A549 (cell line): ENCODE measurements at regions not wholly inside any gene's neighbourhood (a gene's known extent, or its start where the extent isn't known, plus 50 kb on each side); places are given as distances from the start of the nearest gene placed in this dataset.

Experiments used
- ATAC-seq, 2 experiments: fragments of 200-7000 bp in 1 of 2; fragments of >200 bp in 1 of 2; cut with Nextera tagmentation in 1 of 2; cut with Tn5 transposase in 1 of 2; 3 replicates each; pipeline versions ENCODE4 v1.8.0 to v1.9.1; 2018 to 2020; ENCODE audit warnings: mild to moderate bottlenecking in 1 of 2, moderate library complexity in 1 of 2
- CTCF ChIA-PET: fragments of 300-600 bp; sonication (Branson Sonifier 250); formaldehyde crosslinking; extraction: SDS; loops from one replicate; lab custom pipeline; 2021; ENCODE audit warnings: antibody characterized with exemption, inconsistent platforms; lab: Yijun Ruan, JAX
- POLR2A ChIA-PET: fragments of 350-600 bp; formaldehyde crosslinking; extraction: SDS; loops from one replicate; lab custom pipeline; 2021; ENCODE audit warnings: antibody characterized with exemption, inconsistent platforms; lab: Yijun Ruan, JAX
- DNase-seq, 2 experiments: peaks; one replicate each; pipeline versions ENCODE4 v3.0.0 to v3.0.0-alpha.2; 2011 to 2016; ENCODE audit warnings: low read depth in 1 of 2, low spot score in 1 of 2
- FAIRE-seq: peaks from 2 replicates; lab custom pipeline; 2011; peaks lifted over from hg19 to GRCh38; lab: Jason Lieb, UNC
- H3K27ac ChIP-seq, 2 experiments: fragments of >200 bp; sonication (Bioruptor Twin); formaldehyde crosslinking; 3 replicates each; pipeline ENCODE4 v1.5.1; 2016 to 2017
- H3K4me1 ChIP-seq: fragments of >200 bp; sonication (Bioruptor Twin); formaldehyde crosslinking; 3 replicates; pipeline ENCODE4 v1.6.1; 2016
- H3K4me2 ChIP-seq: fragments of >200 bp; sonication (Bioruptor Twin); formaldehyde crosslinking; 3 replicates; pipeline ENCODE4 v1.6.1; 2016
- H3K4me3 ChIP-seq: fragments of >200 bp; sonication (Bioruptor Twin); formaldehyde crosslinking; 3 replicates; pipeline ENCODE4 v1.5.1; 2016
- H3K9me3 ChIP-seq: fragments of >200 bp; sonication (Bioruptor Twin); formaldehyde crosslinking; 3 replicates; pipeline ENCODE4 v1.6.1; 2016
- BHLHE40 ChIP-seq: IDR thresholded peaks from 2 replicates; pipeline ENCODE4 v1.6.1; 2012; ENCODE audit warnings: low read depth, low read length, inconsistent platforms
- CBX2 ChIP-seq: fragments of 200-600 bp; sonication (generic); IDR thresholded peaks from 2 replicates; pipeline ENCODE4 v1.6.1; 2016; ENCODE audit warnings: low read depth, mild to moderate bottlenecking, borderline replicate concordance
- CHD2 ChIP-seq: fragments of 150-350 bp; IDR thresholded peaks from 2 replicates; pipeline ENCODE4 v1.6.1; 2014; ENCODE audit warnings: low read length; ENCODE audit not compliant: partially characterized antibody
- EP300 ChIP-seq, 2 experiments: fragments of >200 bp; sonication (Bioruptor Twin); formaldehyde crosslinking; IDR thresholded peaks; 2 replicates in 1 of 2; 3 replicates in 1 of 2; pipeline ENCODE4 v1.6.1; 2016 to 2017
- FOSL2 ChIP-seq, 2 experiments: fragments of 450-650 bp in 1 of 2; fragments of >200 bp in 1 of 2; sonication (Bioruptor Twin) in 1 of 2; formaldehyde crosslinking; IDR thresholded peaks; 2 replicates each; pipeline versions ENCODE4 v1.5.0 to v1.6.1; 2016 to 2020; ENCODE audit warnings: mild to moderate bottlenecking in 1 of 2, moderate library complexity in 1 of 2
- HDAC2 ChIP-seq: fragments of 200-600 bp; sonication (generic); IDR thresholded peaks from 2 replicates; pipeline ENCODE4 v1.6.1; 2016
- JUNB ChIP-seq: fragments of >200 bp; sonication (Bioruptor Twin); formaldehyde crosslinking; IDR thresholded peaks from 2 replicates; pipeline ENCODE4 v1.6.1; 2016
- KDM5A ChIP-seq: fragments of 200-600 bp; sonication (generic); IDR thresholded peaks from 2 replicates; pipeline ENCODE4 v1.6.1; 2016; ENCODE audit warnings: antibody characterized with exemption, mild to moderate bottlenecking
- POLR2AphosphoS2 ChIP-seq: conservative IDR thresholded peaks from 2 replicates; pipeline ENCODE4 v1.6.1; 2012; ENCODE audit warnings: low read length, improper control_type of control experiment, inconsistent platforms
- RAD21 ChIP-seq, 2 experiments: fragments of >200 bp in 1 of 2; sonication (Bioruptor Twin) in 1 of 2; formaldehyde crosslinking in 1 of 2; IDR thresholded peaks in 1 of 2; conservative IDR thresholded peaks in 1 of 2; 2 replicates in 1 of 2; 3 replicates in 1 of 2; pipeline ENCODE4 v1.6.1; 2012 to 2018; ENCODE audit warnings: inconsistent platforms in 1 of 2
- RNF2 ChIP-seq: fragments of 200-600 bp; sonication (generic); IDR thresholded peaks from 2 replicates; pipeline ENCODE4 v1.6.1; 2016; ENCODE audit warnings: low read depth, mild to moderate bottlenecking, antibody characterized with exemption, moderate library complexity, borderline replicate concordance
- SREBF2 ChIP-seq: fragments of 450-650 bp; IDR thresholded peaks from 2 replicates; pipeline ENCODE4 v1.6.1; 2014; ENCODE audit warnings: mild to moderate bottlenecking, moderate library complexity
- WGBS: methylation state at CpG from one replicate; pipeline ENCODE4 v1.1.6; 2017; ENCODE audit errors: missing lambda C conversion rate; 5-methylcytosine and 5-hydroxymethylcytosine counted together
- TF ChIP-seq, protein P1 (sequence below): fragments of 250-450 bp; sonication (Bioruptor Pico); IDR thresholded peaks from 2 replicates; pipeline ENCODE4 v1.5.0; 2021; ENCODE audit warnings: mild to moderate bottlenecking, moderate library complexity, borderline replicate concordance
- TF ChIP-seq, protein P2 (sequence below): fragments of >200 bp; sonication (Bioruptor Twin); formaldehyde crosslinking; IDR thresholded peaks from 3 replicates; pipeline ENCODE4 v1.5.1; 2016
- TF ChIP-seq, protein P3 (sequence below): fragments of 250-450 bp; sonication (Bioruptor Pico); IDR thresholded peaks from 2 replicates; pipeline ENCODE4 v1.5.0; 2020; ENCODE audit warnings: low read depth, mild to moderate bottlenecking, moderate library complexity

DNA sequence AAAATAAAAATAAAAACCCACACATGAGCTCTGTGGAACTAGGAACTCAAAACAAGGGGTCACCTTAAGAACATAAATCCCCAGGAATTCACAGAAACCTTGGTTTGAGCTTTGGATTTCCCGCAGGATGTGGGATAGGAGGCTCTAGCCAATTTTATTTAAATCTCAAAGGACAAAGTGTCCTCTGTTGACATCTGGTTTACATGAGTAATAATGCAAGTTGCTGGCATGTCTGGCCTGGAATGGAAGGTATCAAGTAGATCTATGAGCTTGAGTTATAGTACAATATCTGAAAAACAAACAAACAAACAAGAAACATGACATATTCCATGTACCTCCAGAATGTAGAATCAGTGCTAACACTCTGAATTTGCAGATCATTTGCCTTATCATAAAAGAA, 94.2 kb upstream of the SLIT3 start:
- ChIA-PET CTCF (interaction anchor here (1.4 kb wide), 1 partner anchor 39 kb away, joined by 3 read pairs; no protein-coding TSS in a partner anchor), POLR2A (no interaction called here)
- ATAC-seq (no peak), FAIRE-seq (no peak), DNase-seq (no peak)
- Histone ChIP-seq H3K4me3 (no peak overlapping the region), H3K4me2 (no peak overlapping the region), H3K27ac (no peak overlapping the region), H3K9me3 (peaks cover 14% of the 10 kb centered on the region; the same call in 2 of the 3 replicates), H3K4me1 (no peaks in the 10 kb centered on the region)
- TF ChIP-seq, protein P1, sequence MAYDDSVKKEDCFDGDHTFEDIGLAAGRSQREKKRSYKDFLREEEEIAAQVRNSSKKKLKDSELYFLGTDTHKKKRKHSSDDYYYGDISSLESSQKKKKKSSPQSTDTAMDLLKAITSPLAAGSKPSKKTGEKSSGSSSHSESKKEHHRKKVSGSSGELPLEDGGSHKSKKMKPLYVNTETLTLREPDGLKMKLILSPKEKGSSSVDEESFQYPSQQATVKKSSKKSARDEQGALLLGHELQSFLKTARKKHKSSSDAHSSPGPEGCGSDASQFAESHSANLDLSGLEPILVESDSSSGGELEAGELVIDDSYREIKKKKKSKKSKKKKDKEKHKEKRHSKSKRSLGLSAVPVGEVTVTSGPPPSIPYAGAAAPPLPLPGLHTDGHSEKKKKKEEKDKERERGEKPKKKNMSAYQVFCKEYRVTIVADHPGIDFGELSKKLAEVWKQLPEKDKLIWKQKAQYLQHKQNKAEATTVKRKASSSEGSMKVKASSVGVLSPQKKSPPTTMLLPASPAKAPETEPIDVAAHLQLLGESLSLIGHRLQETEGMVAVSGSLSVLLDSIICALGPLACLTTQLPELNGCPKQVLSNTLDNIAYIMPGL = no peak
- WGBS = 85% methylated on average over 1 of the region's 1 CpG

DNA sequence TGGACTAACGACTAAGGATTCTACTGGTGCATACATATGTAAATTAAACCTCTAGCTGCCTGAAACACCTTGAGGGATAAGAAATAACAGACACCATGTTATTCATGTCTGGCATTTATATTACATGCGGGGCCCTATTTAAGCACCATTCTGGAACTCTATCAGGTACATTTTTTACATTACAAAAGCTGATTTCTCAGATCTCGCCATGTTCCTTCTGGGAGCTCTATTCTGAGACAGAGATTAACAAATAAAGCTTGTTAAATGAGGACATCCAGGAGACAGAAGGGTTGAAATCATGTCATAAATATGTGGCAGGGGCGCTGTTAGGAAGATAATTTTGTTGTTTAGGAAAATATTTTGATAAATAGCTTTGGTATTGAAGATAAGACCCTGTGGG, 93.4 kb upstream of the SLIT3 start:
- Histone ChIP-seq H3K4me3 (no peak overlapping the region), H3K9me3 (peaks cover 13% of the 10 kb centered on the region; the same call in 2 of the 3 replicates), H3K4me1 (no peaks in the 10 kb centered on the region), H3K4me2 (no peak overlapping the region), H3K27ac (no peak overlapping the region)
- 79% methylated on average over 4 of the region's 4 CpGs for WGBS
- FAIRE-seq (no peak), ATAC-seq (no peak), DNase-seq (no peak)
- POLR2A ChIA-PET = no interaction called here
- TF ChIP-seq, protein P2, sequence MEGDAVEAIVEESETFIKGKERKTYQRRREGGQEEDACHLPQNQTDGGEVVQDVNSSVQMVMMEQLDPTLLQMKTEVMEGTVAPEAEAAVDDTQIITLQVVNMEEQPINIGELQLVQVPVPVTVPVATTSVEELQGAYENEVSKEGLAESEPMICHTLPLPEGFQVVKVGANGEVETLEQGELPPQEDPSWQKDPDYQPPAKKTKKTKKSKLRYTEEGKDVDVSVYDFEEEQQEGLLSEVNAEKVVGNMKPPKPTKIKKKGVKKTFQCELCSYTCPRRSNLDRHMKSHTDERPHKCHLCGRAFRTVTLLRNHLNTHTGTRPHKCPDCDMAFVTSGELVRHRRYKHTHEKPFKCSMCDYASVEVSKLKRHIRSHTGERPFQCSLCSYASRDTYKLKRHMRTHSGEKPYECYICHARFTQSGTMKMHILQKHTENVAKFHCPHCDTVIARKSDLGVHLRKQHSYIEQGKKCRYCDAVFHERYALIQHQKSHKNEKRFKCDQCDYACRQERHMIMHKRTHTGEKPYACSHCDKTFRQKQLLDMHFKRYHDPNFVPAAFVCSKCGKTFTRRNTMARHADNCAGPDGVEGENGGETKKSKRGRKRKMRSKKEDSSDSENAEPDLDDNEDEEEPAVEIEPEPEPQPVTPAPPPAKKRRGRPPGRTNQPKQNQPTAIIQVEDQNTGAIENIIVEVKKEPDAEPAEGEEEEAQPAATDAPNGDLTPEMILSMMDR = no peak
- TF ChIP-seq JUNB = no peak
- no peak for TF ChIP-seq POLR2AphosphoS2
- TF ChIP-seq RNF2 = no peak
- TF ChIP-seq BHLHE40 = no peak
- TF ChIP-seq HDAC2 = no peak
- CTCF ChIA-PET = interaction anchor here (1.4 kb wide), 1 partner anchor 40 kb away, joined by 3 read pairs; no protein-coding TSS in a partner anchor

DNA sequence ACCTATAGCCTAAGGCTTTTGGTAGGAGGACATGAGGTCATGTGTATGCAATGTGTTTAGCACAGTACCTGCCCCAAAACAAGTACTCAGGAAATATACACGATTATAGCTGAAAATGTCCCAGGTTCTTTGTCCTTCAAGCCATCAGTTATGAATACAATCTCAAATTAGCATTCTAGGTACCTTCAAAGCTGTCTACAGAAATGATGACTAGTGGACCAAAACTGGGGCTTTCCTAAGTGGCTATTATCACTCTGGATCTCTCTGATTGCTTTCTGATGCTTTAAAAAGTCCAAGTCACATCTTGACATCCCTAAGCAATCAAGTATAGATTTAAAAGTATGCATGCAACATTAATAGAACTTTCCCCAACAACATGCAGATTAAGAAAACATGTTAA, 93.0 kb upstream of the SLIT3 start:
- no peak for ATAC-seq
- H3K4me2 ChIP-seq = no peak overlapping the region
- no peaks in the 10 kb centered on the region for H3K4me1 ChIP-seq
- no peak overlapping the region for H3K27ac ChIP-seq
- ChIA-PET CTCF (interaction anchor here (0.9 to 1.4 kb wide), 2 partner anchors 10 to 40 kb away, joined by 3 read pairs; no protein-coding TSS in a partner anchor), POLR2A (no interaction called here)
- FAIRE-seq = no peak
- no peak overlapping the region for H3K4me3 ChIP-seq
- no peak for DNase-seq
- TF ChIP-seq KDM5A (no peak), CHD2 (no peak), RAD21 (conservative IDR thresholded peaks at IDR 0.05 in 1 of 2, IDR thresholded peaks at IDR 0.05 in 1 of 2) (no peak), SREBF2 (no peak), FOSL2 (IDR thresholded peaks at IDR 0.05) (no peak), FOSL2 (CRISPR knock-in tag; IDR thresholded peaks at IDR 0.05) (no peak), CBX2 (no peak), JUNB (no peak), EP300 (IDR thresholded peaks at IDR 0.05) (no peak)
- TF ChIP-seq, protein P3, sequence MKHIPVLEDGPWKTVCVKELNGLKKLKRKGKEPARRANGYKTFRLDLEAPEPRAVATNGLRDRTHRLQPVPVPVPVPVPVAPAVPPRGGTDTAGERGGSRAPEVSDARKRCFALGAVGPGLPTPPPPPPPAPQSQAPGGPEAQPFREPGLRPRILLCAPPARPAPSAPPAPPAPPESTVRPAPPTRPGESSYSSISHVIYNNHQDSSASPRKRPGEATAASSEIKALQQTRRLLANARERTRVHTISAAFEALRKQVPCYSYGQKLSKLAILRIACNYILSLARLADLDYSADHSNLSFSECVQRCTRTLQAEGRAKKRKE (CRISPR knock-in tag) = no peak
- TF ChIP-seq, protein P1 = no peak
- H3K9me3 ChIP-seq = peaks cover 11% of the 10 kb centered on the region; the same call in 2 of the 3 replicates
- WGBS = 23% methylated on average over 1 of the region's 1 CpG
